Erythroblast (primary cell): ENCODE measurements at regions not wholly inside any gene's neighbourhood (a gene's known extent, or its start where the extent isn't known, plus 50 kb on each side); places are given as distances from the start of the nearest gene placed in this dataset.

Experiments used
- GATA1 ChIP-seq: IDR thresholded peaks from 2 replicates; pipeline ENCODE4 v1.6.1; 2011; ENCODE audit warnings: low read depth, mild to moderate bottlenecking, control low read depth, low read length, moderate library complexity
- POLR2A ChIP-seq: IDR thresholded peaks from 2 replicates; pipeline ENCODE4 v1.6.1; 2011; ENCODE audit warnings: mild to moderate bottlenecking, low read length

GRCh38 chr1:117739504-117739903 is 133.7 kb downstream of the TENT5C start:
- TF ChIP-seq POLR2A, result no peak
- TF ChIP-seq GATA1, result no peak
